H1 (cell line): ENCODE measurements at regions not wholly inside any gene's neighbourhood (a gene's known extent, or its start where the extent isn't known, plus 50 kb on each side); places are given as distances from the start of the nearest gene placed in this dataset.

Experiments used
- BCL11A ChIP-seq, 2 experiments: IDR thresholded peaks; one replicate each; pipeline ENCODE4 v1.6.1; 2011; ENCODE audit warnings: low read depth in 2 of 2, low read length in 2 of 2, mild to moderate bottlenecking in 2 of 2
- CHD7 ChIP-seq: fragments of 300-600 bp; sonication (generic); IDR thresholded peaks from 2 replicates; pipeline ENCODE4 v1.7.1; 2012; ENCODE audit warnings: low read length, moderate library complexity, mild to moderate bottlenecking, inconsistent platforms; ENCODE audit not compliant: insufficient replicate concordance
- SRF ChIP-seq: IDR thresholded peaks from 2 replicates; pipeline ENCODE4 v1.6.1; 2011; ENCODE audit warnings: mild to moderate bottlenecking, low read depth, low read length, moderate library complexity
- TF ChIP-seq, protein P1 (sequence below): IDR thresholded peaks from 2 replicates; pipeline ENCODE4 v1.6.1; 2011; ENCODE audit warnings: low read length, improper control_type of control experiment
- TF ChIP-seq, protein P2 (sequence below): IDR thresholded peaks from 2 replicates; pipeline ENCODE4 v1.6.1; 2011; ENCODE audit warnings: low read depth, mild to moderate bottlenecking, low read length; ENCODE audit not compliant: insufficient read depth

GRCh38 chr1:208748387-208749165 lies 504.4 kb upstream of the PLXNA2 start (continued):
- TF ChIP-seq CHD7 (no peak), SRF (no peak), BCL11A (IDR thresholded peaks at IDR 0.05; ENCODE audit: low read depth in 2 of 2, low read length in 2 of 2) (no peak)
- TF ChIP-seq, protein P1, sequence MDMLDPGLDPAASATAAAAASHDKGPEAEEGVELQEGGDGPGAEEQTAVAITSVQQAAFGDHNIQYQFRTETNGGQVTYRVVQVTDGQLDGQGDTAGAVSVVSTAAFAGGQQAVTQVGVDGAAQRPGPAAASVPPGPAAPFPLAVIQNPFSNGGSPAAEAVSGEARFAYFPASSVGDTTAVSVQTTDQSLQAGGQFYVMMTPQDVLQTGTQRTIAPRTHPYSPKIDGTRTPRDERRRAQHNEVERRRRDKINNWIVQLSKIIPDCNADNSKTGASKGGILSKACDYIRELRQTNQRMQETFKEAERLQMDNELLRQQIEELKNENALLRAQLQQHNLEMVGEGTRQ = no peak
- TF ChIP-seq, protein P2, sequence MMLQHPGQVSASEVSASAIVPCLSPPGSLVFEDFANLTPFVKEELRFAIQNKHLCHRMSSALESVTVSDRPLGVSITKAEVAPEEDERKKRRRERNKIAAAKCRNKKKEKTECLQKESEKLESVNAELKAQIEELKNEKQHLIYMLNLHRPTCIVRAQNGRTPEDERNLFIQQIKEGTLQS = no peak
